ENCODE measurements at regions not wholly inside any gene's neighbourhood (a gene's known extent, or its start where the extent isn't known, plus 50 kb on each side); places are given as distances from the start of the nearest gene placed in this dataset.
A peak's percentile ranks its signal among the peaks of the same experiment; 100 is the strongest.
"Not testable (repeated sequence)": the region's sequence is repeated elsewhere in the genome, so short reads cannot be mapped to it uniquely, and the experiment has no call there.

GRCh38 chr15:23850666-23851065 is 163.6 kb upstream of the NDN start:
- no peak for DNase-seq (ENCODE audit: low read depth)

- DNase-seq (ENCODE audit: low read depth), result no peak
Observed at GRCh38 chr15:23851921-23852320, 164.8 kb upstream of the NDN start.

- DNase-seq (ENCODE audit: low read depth), result no peak
Observed at GRCh38 chr15:23853286-23853685, 166.2 kb upstream of the NDN start.

- DNase-seq (ENCODE audit: low read depth), result no peak
Observed at GRCh38 chr15:23854203-23854911, 167.3 kb upstream of the NDN start.

GRCh38 chr15:23854912-23855659 is 168.0 kb upstream of the NDN start:
- no peak for DNase-seq (ENCODE audit: low read depth)

GRCh38 chr15:23855947-23856346 is 168.8 kb upstream of the NDN start:
- DNase-seq (ENCODE audit: low read depth), result no peak

- no peak for DNase-seq (ENCODE audit: low read depth)
Observed at GRCh38 chr15:23857028-23857641, 170.0 kb upstream of the NDN start.

DNA sequence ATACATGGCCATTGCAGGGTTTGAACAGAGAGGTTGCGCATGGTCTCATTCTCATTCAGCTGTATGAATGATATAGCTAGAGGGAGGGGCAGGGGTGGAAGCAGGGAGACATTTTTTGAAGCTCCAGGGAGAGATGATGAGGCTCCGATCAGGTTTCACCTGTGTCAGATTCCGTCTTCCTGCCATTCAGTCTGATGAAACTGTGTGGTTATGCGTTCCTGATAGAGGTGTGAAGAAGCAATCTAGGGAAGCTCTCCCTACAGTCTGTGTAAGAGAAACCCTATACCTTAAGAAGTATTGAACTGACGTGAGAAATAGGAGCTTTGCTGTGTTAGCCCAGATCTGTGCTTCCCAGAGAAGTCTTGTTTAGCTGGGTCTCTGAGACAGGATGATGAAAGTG is 171.9 kb upstream of the NDN start:
- DNase-seq (ENCODE audit: low read depth), result no peak

DNA sequence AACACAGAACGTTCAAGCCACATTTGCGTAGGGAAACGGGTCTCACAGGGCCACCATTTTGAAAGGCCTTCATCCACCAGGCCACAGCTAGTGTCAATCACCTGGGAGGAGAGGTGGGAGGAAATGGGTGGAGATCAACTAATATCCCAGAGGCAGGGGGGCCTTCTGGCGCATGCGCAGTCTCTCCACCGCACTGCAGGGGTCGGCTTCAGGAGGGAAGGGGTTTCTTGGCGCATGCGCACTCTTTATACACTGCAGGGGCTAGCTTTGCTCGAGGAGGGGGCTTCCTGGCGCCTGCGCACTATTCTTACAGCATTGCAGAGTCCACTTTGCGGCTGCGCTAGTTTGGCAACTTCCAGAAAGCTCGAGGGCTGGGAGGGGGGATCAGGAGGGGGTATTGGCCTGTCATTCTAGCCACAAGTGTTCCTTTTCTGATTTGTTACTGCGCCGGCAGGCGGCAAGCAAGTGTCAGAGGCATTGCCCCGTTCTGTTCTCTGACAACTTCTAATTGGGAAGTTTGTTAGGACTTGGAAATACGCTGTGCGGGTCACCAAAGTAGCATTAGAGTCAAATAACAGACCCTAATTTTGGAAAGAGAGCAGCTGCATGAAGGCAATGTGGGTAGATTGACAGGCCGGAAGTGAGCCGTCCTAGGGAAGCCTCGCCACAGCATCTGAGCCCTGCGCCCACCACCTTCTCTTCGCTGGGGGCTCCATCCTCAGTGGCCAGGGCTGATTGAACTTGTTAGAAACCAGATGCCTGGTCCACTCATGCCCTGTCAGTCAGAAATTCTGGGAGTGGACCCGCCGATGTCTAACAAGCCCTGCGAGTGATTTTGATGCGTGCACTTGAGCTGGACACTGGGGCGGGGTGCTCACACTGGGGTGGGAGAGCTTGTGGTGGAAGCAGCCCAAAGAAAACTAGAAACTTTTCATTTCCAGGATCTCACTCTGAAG is 173.5 kb upstream of the NDN start:
- DNase-seq (ENCODE audit: low read depth), result no peak

- no peak for DNase-seq (ENCODE audit: low read depth)
Observed at GRCh38 chr15:23866832-23867231, 179.7 kb upstream of the NDN start.

GRCh38 chr15:23869396-23869795 is 182.3 kb upstream of the NDN start:
- no peak for DNase-seq (ENCODE audit: low read depth)

DNA sequence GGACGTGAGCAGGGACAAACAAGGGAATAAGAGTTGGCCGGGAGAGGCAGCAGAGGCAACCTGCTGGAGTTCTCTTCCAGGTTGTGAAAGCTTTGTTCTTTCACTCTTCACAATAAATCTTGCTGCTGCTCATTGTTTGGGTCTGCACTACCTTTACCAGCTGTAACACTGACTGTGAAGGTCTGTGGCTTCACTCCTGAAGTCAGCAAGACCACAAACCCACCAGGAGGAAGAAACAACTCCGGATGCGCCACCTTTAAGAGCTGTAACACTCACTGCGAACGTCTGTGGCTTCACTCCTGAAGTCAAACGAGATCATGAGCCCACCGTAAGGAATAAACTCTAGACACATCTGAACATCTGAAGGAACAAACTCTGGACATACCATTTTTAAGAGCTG is 186.5 kb upstream of the NDN start:
- not testable (repeated sequence) for DNase-seq (ENCODE audit: low read depth)

GRCh38 chr15:23877502-23878412 is 190.7 kb upstream of the NDN start:
- peak; percentile 9 for DNase-seq (ENCODE audit: low read depth)

GRCh38 chr15:23881291-23881690 is 194.2 kb upstream of the NDN start:
- no peak for DNase-seq (ENCODE audit: low read depth)

DNA sequence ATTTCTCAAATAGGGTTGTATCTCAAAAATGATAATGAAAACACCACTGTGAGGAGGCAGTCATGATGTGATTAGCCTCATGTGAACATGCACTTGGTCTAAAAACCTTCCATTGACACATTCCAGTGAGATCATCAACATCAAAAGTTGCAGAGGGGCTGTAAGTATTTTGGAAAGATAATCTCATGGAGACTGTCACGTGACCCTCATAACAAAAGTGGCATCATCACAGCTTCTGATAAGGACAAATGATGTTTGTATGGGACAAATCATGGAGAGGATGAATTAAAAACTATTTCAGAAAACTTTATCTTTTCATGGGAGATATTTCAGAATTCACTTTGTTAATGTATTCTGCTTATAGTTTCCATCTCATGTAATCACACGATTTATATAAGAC is 203.1 kb upstream of the NDN start:
- DNase-seq (ENCODE audit: low read depth), result no peak

DNA sequence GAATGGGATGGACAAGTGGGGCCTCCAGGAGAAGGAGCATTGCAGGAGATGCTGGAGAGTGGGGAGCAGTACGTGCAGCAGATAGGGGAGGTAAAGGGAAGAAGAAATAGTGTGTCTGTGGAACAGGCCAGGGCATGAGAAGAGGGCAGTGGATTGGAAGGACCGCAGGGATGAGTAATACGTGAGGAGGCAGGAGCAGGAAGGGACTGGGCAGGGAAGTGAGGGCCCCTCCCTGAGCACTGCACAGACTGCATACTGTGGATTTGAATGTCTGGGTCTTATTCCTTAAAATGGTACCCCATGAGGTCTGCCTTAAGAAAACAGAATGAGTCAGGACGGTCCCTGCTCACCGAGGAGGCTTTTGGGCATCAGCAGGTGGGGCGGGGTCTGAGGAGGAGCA is 210.0 kb upstream of the NDN start:
- no peak for DNase-seq (ENCODE audit: low read depth)

GRCh38 chr15:23897531-23897930 is 210.4 kb upstream of the NDN start:
- no peak for DNase-seq (ENCODE audit: low read depth)

DNA sequence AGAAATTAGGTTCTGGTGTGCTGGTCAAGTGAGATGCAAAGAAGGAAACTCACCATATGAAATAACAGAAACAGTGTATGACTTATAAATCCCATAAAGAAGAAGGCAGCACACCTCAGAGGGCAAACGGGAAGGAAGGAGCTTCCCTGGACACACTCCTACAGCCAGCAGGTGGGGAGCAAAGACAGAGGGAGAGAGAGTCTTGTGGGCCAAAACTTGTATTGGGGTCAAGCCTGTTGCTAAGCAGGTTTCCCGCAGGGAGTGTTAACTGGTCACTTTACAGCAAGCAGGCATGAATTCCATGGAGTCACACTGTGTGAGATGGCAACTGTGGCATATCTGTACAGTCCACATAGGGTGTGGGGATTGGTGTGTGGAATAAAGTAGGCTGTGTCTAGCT is 222.9 kb upstream of the NDN start:
- DNase-seq (ENCODE audit: low read depth), result no peak

- no peak for DNase-seq (ENCODE audit: low read depth)
Observed at GRCh38 chr15:23912191-23912590, 225.1 kb upstream of the NDN start.

GRCh38 chr15:23913081-23913480 is 226.0 kb upstream of the NDN start:
- no peak for DNase-seq (ENCODE audit: low read depth)

GRCh38 chr15:23913635-23914034 is 226.5 kb upstream of the NDN start:
- DNase-seq (ENCODE audit: low read depth), result no peak

Measured in stimulated activated CD8-positive, alpha-beta memory T cell treated with anti-CD3 and anti-CD28 coated beads, Interleukin-15, amount 100 ng/mL, for 24 hours (primary cell).